Effector memory CD4-positive, alpha-beta T cell (primary cell): ENCODE measurements at regions not wholly inside any gene's neighbourhood (a gene's known extent, or its start where the extent isn't known, plus 50 kb on each side); places are given as distances from the start of the nearest gene placed in this dataset.

ENCODE experiments used
- DNase-seq, 3 donors: peaks; one replicate each; pipeline ENCODE4 v3.0.0-alpha.2; 2020
- H3K27ac ChIP-seq: 2 replicates; pipeline ENCODE4 v1.7.0; 2013; ENCODE audit warnings: mild to moderate bottlenecking, low read length, moderate library complexity; ENCODE audit not compliant: insufficient read depth, poor library complexity, severe bottlenecking
- H3K27me3 ChIP-seq: replicated peaks from 2 replicates; pipeline ENCODE4 v1.7.0; 2013; ENCODE audit warnings: mild to moderate bottlenecking, low read length; ENCODE audit not compliant: insufficient read depth, control insufficient read depth, poor library complexity, severe bottlenecking
- H3K36me3 ChIP-seq: 2 replicates; pipeline ENCODE4 v1.7.0; 2013; ENCODE audit warnings: mild to moderate bottlenecking, low read length, moderate library complexity; ENCODE audit not compliant: control insufficient read depth, insufficient read depth
- H3K4me1 ChIP-seq: 2 replicates; pipeline ENCODE4 v1.7.0; 2013; ENCODE audit warnings: low read length, mild to moderate bottlenecking; ENCODE audit not compliant: control insufficient read depth, insufficient read depth, poor library complexity, severe bottlenecking
- H3K4me3 ChIP-seq: 2 replicates; pipeline ENCODE4 v1.7.0; 2013; ENCODE audit warnings: low read length, low read depth, mild to moderate bottlenecking; ENCODE audit not compliant: insufficient read depth, poor library complexity, severe bottlenecking
- H3K9me3 ChIP-seq: 2 replicates; pipeline ENCODE4 v1.7.0; 2013; ENCODE audit warnings: mild to moderate bottlenecking, low read length, moderate library complexity; ENCODE audit not compliant: control insufficient read depth

GRCh38 chr10:4080225-4080805 is 295.3 kb upstream of the KLF6 start:
- Histone ChIP-seq H3K36me3 (no peaks in the 10 kb centered on the region), H3K27me3 (no peaks in the 10 kb centered on the region), H3K27ac (peak overlapping the region; percentile 43), H3K4me3 (no peak overlapping the region), H3K9me3 (no peaks in the 10 kb centered on the region), H3K4me1 (peaks cover 29% of the 10 kb centered on the region)
- no peak for DNase-seq

GRCh38 chr10:4079803-4080202 is 294.8 kb upstream of the KLF6 start:
- Histone ChIP-seq H3K9me3 (no peaks in the 10 kb centered on the region), H3K4me1 (peaks cover 33% of the 10 kb centered on the region), H3K27ac (peak overlapping the region; percentile 2), H3K36me3 (no peaks in the 10 kb centered on the region), H3K27me3 (no peaks in the 10 kb centered on the region), H3K4me3 (no peak overlapping the region)
- DNase-seq = no peak

GRCh38 chr10:4077804-4078203 is 292.8 kb upstream of the KLF6 start:
- no peak for DNase-seq
- H3K4me1 ChIP-seq = peaks cover 46% of the 10 kb centered on the region

GRCh38 chr10:4076983-4077382 is 292.0 kb upstream of the KLF6 start:
- H3K36me3 ChIP-seq = no peaks in the 10 kb centered on the region
- peaks cover 46% of the 10 kb centered on the region for H3K4me1 ChIP-seq
- no peaks in the 10 kb centered on the region for H3K9me3 ChIP-seq
- H3K27me3 ChIP-seq = no peaks in the 10 kb centered on the region
- no peak overlapping the region for H3K4me3 ChIP-seq
- DNase-seq = no peak
- no peak overlapping the region for H3K27ac ChIP-seq

More at GRCh38 chr10:4077804-4078203, 292.8 kb upstream of the KLF6 start:
- Histone ChIP-seq H3K36me3 (no peaks in the 10 kb centered on the region), H3K9me3 (no peaks in the 10 kb centered on the region), H3K27me3 (no peaks in the 10 kb centered on the region), H3K4me3 (no peak overlapping the region), H3K27ac (no peak overlapping the region)

GRCh38 chr10:4075443-4075842 is 290.4 kb upstream of the KLF6 start:
- no peaks in the 10 kb centered on the region for H3K27me3 ChIP-seq
- no peaks in the 10 kb centered on the region for H3K9me3 ChIP-seq
- no peak for DNase-seq
- no peaks in the 10 kb centered on the region for H3K36me3 ChIP-seq
- H3K4me1 ChIP-seq = peaks cover 37% of the 10 kb centered on the region
- H3K4me3 ChIP-seq = peak overlapping the region; percentile 9
- H3K27ac ChIP-seq = peak overlapping the region; percentile 18

- Histone ChIP-seq H3K27ac (peak overlapping the region; percentile 33), H3K4me1 (peaks cover 30% of the 10 kb centered on the region), H3K9me3 (no peaks in the 10 kb centered on the region), H3K36me3 (no peaks in the 10 kb centered on the region), H3K4me3 (peak overlapping the region; percentile 30), H3K27me3 (no peaks in the 10 kb centered on the region)
- DNase-seq = peak in 1 of 3 donors; percentile 5
Observed at GRCh38 chr10:4074545-4075407, 289.8 kb upstream of the KLF6 start.

GRCh38 chr10:4073912-4074311 is 288.9 kb upstream of the KLF6 start:
- H3K27me3 ChIP-seq = no peaks in the 10 kb centered on the region
- peaks cover 31% of the 10 kb centered on the region for H3K4me1 ChIP-seq
- H3K27ac ChIP-seq = peak overlapping the region; percentile 27
- H3K4me3 ChIP-seq = no peak overlapping the region
- no peaks in the 10 kb centered on the region for H3K36me3 ChIP-seq
- H3K9me3 ChIP-seq = no peaks in the 10 kb centered on the region
- DNase-seq = no peak

- no peaks in the 10 kb centered on the region for H3K36me3 ChIP-seq
- H3K9me3 ChIP-seq = no peaks in the 10 kb centered on the region
- peaks cover 35% of the 10 kb centered on the region for H3K4me1 ChIP-seq
- DNase-seq = no peak
- no peak overlapping the region for H3K27ac ChIP-seq
- no peaks in the 10 kb centered on the region for H3K27me3 ChIP-seq
- no peak overlapping the region for H3K4me3 ChIP-seq
Observed at GRCh38 chr10:4070921-4071660, 286.1 kb upstream of the KLF6 start.

GRCh38 chr10:4070184-4070583 is 285.2 kb upstream of the KLF6 start:
- H3K4me1 ChIP-seq = peaks cover 31% of the 10 kb centered on the region
- no peaks in the 10 kb centered on the region for H3K27me3 ChIP-seq
- H3K4me3 ChIP-seq = no peak overlapping the region
- no peaks in the 10 kb centered on the region for H3K9me3 ChIP-seq
- no peak for DNase-seq
- no peak overlapping the region for H3K27ac ChIP-seq
- H3K36me3 ChIP-seq = no peaks in the 10 kb centered on the region

- DNase-seq = no peak
- Histone ChIP-seq H3K27ac (no peak overlapping the region), H3K9me3 (no peaks in the 10 kb centered on the region), H3K36me3 (no peaks in the 10 kb centered on the region), H3K4me1 (peaks cover 24% of the 10 kb centered on the region), H3K4me3 (no peak overlapping the region), H3K27me3 (no peaks in the 10 kb centered on the region)
Observed at GRCh38 chr10:4069491-4069890, 284.5 kb upstream of the KLF6 start.
